ENCODE measurements at regions not wholly inside any gene's neighbourhood (a gene's known extent, or its start where the extent isn't known, plus 50 kb on each side); places are given as distances from the start of the nearest gene placed in this dataset.

DNA sequence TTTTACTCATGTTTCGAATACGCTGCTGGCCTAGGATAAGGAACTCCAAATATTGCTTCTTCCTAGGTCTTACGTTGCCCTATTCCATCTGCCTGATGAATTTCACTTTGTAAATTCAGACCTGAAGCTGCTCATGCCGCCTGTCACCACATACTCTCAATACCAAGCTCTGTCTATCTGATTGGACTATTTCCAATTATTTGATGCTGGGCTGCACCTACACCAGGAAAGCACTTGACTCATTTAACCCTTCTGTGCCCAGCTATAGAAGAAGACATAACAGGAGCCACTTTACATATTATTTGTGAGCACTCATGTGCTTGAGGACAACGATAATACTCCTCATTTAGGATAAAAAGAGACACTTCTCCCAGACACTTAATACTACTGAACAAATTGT lies 1293.9 kb upstream of the LRRTM1 start:
- TF ChIP-seq, protein P1, sequence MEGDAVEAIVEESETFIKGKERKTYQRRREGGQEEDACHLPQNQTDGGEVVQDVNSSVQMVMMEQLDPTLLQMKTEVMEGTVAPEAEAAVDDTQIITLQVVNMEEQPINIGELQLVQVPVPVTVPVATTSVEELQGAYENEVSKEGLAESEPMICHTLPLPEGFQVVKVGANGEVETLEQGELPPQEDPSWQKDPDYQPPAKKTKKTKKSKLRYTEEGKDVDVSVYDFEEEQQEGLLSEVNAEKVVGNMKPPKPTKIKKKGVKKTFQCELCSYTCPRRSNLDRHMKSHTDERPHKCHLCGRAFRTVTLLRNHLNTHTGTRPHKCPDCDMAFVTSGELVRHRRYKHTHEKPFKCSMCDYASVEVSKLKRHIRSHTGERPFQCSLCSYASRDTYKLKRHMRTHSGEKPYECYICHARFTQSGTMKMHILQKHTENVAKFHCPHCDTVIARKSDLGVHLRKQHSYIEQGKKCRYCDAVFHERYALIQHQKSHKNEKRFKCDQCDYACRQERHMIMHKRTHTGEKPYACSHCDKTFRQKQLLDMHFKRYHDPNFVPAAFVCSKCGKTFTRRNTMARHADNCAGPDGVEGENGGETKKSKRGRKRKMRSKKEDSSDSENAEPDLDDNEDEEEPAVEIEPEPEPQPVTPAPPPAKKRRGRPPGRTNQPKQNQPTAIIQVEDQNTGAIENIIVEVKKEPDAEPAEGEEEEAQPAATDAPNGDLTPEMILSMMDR (optimal IDR thresholded peaks at IDR 0.05 in 1 of 3, IDR thresholded peaks at IDR 0.05 in 1 of 3, conservative IDR thresholded peaks at IDR 0.05 in 1 of 3; ENCODE audit: extremely low read depth in 1 of 3, insufficient read depth in 2 of 3, low read length in 3 of 3): no peak
- no peak for TF ChIP-seq EZH2 (IDR thresholded peaks at IDR 0.05; ENCODE audit: low read length)
